ENCODE measurements at regions not wholly inside any gene's neighbourhood (a gene's known extent, or its start where the extent isn't known, plus 50 kb on each side); places are given as distances from the start of the nearest gene placed in this dataset.

DNA sequence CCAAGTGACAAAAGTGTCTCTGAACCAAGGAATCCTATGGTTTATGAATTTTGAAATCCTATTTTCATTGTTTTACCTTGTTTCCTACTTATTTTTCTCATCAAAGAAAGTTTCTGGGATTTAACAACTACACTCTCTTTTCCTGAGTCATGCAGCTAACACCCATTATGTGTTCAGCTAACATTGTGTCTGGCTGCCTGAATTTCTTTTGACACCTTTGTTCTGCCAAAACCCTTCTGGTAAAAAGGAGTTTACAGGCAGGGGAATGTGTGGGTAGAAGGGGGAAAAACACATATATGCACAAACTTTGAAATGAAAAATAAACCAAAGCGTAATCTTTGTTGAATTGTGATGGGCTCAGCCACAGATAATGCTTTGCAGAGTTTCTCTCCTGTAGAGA is 146.2 kb downstream of the COX7C start:
- TF ChIP-seq CTCF (conservative IDR thresholded peaks at IDR 0.05 in 1 of 2, IDR thresholded peaks at IDR 0.05 in 1 of 2; ENCODE audit: low read depth in 1 of 2, low read length in 2 of 2) (no peak), EZH2 (IDR thresholded peaks at IDR 0.05; ENCODE audit: low read length, missing control alignments) (no peak)
